SK-N-SH (cell line): ENCODE measurements at regions not wholly inside any gene's neighbourhood (a gene's known extent, or its start where the extent isn't known, plus 50 kb on each side); places are given as distances from the start of the nearest gene placed in this dataset.

ENCODE experiments used
- CTCF ChIA-PET: fragments of 300-600, 350-600 bp; formaldehyde crosslinking; extraction: SDS; loops from one replicate; lab custom pipeline; 2021; lab: Yijun Ruan, JAX
- POLR2A ChIA-PET: fragments of 350-600 bp; sonication (Branson Sonifier 250); formaldehyde crosslinking; extraction: SDS; loops from one replicate; lab custom pipeline; 2020; ENCODE audit warnings: antibody characterized with exemption, inconsistent platforms; lab: Yijun Ruan, JAX
- DNase-seq: peaks from one replicate; pipeline ENCODE4 v3.0.0; 2012
- H2AFZ ChIP-seq: fragments of 200-600 bp; sonication (generic); 2 replicates; pipeline ENCODE4 v1.8.1; 2016; ENCODE audit warnings: antibody characterized with exemption, mild to moderate bottlenecking, low read depth
- H3F3A ChIP-seq: fragments of 200-600 bp; sonication (generic); replicated peaks from 2 replicates; pipeline ENCODE3; 2016; ENCODE audit warnings: antibody characterized with exemption, mild to moderate bottlenecking; ENCODE audit not compliant: insufficient read depth
- H3K27ac ChIP-seq, 2 experiments: fragments of 200-500 bp in 1 of 2; fragments of 200-600 bp in 1 of 2; sonication (Bioruptor generic) in 1 of 2; sonication (generic), shearing (Covaris generic) in 1 of 2; 2 replicates each; pipeline versions ENCODE4 v1.5.1 to v1.6.1; 2014 to 2016; ENCODE audit warnings: low read depth in 2 of 2, inconsistent platforms in 1 of 2, low read length in 1 of 2, mild to moderate bottlenecking in 1 of 2, mixed read lengths in 1 of 2
- H3K27me3 ChIP-seq: fragments of 200-600 bp; sonication (generic), shearing (Covaris generic); 2 replicates; pipeline ENCODE4 v1.6.1; 2016; ENCODE audit warnings: mixed run types; ENCODE audit not compliant: insufficient read depth
- H3K36me3 ChIP-seq, 2 experiments: fragments of 200-500 bp in 1 of 2; fragments of 200-600 bp in 1 of 2; sonication (Bioruptor generic) in 1 of 2; sonication (generic) in 1 of 2; replicated peaks in 1 of 2; 2 replicates each; pipeline versions ENCODE3 to v1.5.1; 2014 to 2016; ENCODE audit warnings: low read length in 1 of 2, mild to moderate bottlenecking in 1 of 2; ENCODE audit not compliant: insufficient read depth in 2 of 2, control insufficient read depth in 1 of 2
- H3K4me1 ChIP-seq, 2 experiments: fragments of 200-500 bp in 1 of 2; fragments of 200-600 bp in 1 of 2; sonication (Bioruptor generic) in 1 of 2; sonication (generic), shearing (Covaris generic) in 1 of 2; 2 replicates each; pipeline versions ENCODE4 v1.5.1 to v1.6.1; 2014 to 2016; ENCODE audit warnings: low read depth in 1 of 2, low read length in 1 of 2, mixed run types in 1 of 2; ENCODE audit not compliant: insufficient read depth in 2 of 2, control insufficient read depth in 1 of 2
- H3K4me2 ChIP-seq: fragments of 200-600 bp; sonication (generic), shearing (Covaris generic); 2 replicates; pipeline ENCODE4 v1.6.1; 2017; ENCODE audit warnings: mixed run types
- H3K4me3 ChIP-seq, 2 experiments: fragments of 200-500 bp in 1 of 2; fragments of 200-600 bp in 1 of 2; sonication (Bioruptor generic) in 1 of 2; sonication (generic), shearing (Covaris generic) in 1 of 2; 2 replicates each; pipeline versions ENCODE4 v1.5.1 to v1.8.1; 2014 to 2016; ENCODE audit warnings: low read depth in 2 of 2, inconsistent platforms in 1 of 2, low read length in 1 of 2, mild to moderate bottlenecking in 1 of 2, mixed read lengths in 1 of 2, moderate library complexity in 1 of 2
- H3K79me2 ChIP-seq: fragments of 200-600 bp; sonication (generic); 2 replicates; pipeline ENCODE4 v1.8.1; 2017; ENCODE audit warnings: mild to moderate bottlenecking; ENCODE audit not compliant: insufficient read depth
- H3K9ac ChIP-seq: fragments of 200-600 bp; sonication (generic); 2 replicates; pipeline ENCODE4 v1.6.1; 2017; ENCODE audit warnings: mixed run types
- H3K9me2 ChIP-seq: fragments of 200-600 bp; sonication (generic); 2 replicates; pipeline ENCODE4 v1.6.1; 2017; ENCODE audit warnings: mixed run types
- H3K9me3 ChIP-seq: fragments of 200-600 bp; sonication (generic); 2 replicates; pipeline ENCODE4 v1.6.1; 2017; ENCODE audit warnings: mixed run types, mild to moderate bottlenecking, moderate library complexity
- H4K20me1 ChIP-seq: fragments of 200-600 bp; sonication (generic); 2 replicates; pipeline ENCODE4 v1.6.1; 2017; ENCODE audit warnings: mild to moderate bottlenecking, mixed run types; ENCODE audit not compliant: insufficient read depth
- CHD2 ChIP-seq: fragments of 150-350 bp; IDR thresholded peaks from 2 replicates; pipeline ENCODE4 v1.6.1; 2018; ENCODE audit warnings: low read length; ENCODE audit not compliant: partially characterized antibody
- EP300 ChIP-seq, 2 experiments: IDR thresholded peaks; 2 replicates each; pipeline versions ENCODE4 v1.4.0 to v1.6.1; 2012; ENCODE audit warnings: borderline replicate concordance in 1 of 2, low read depth in 1 of 2, low read length in 1 of 2
- FOXM1 ChIP-seq: IDR thresholded peaks from 2 replicates; pipeline ENCODE4 v1.4.0; 2012; ENCODE audit warnings: low read depth, mild to moderate bottlenecking
- GABPA ChIP-seq: IDR thresholded peaks from 2 replicates; pipeline ENCODE4 v1.4.0; 2012; ENCODE audit warnings: low read depth, mild to moderate bottlenecking
- GATA2 ChIP-seq: sonication (generic); formaldehyde crosslinking; IDR thresholded peaks from 2 replicates; pipeline ENCODE4 v1.5.0; 2020; ENCODE audit warnings: mild to moderate bottlenecking, missing genetic modification reagents
- JUND ChIP-seq: IDR thresholded peaks from 2 replicates; pipeline ENCODE4 v1.4.0; 2012
- MEF2A ChIP-seq: IDR thresholded peaks from 2 replicates; pipeline ENCODE4 v1.4.0; 2012; ENCODE audit warnings: low read depth, borderline replicate concordance
- MXI1 ChIP-seq: IDR thresholded peaks from 2 replicates; pipeline ENCODE4 v1.6.1; 2012; ENCODE audit warnings: mild to moderate bottlenecking, low read depth, low read length, improper control_type of control experiment
- NFIC ChIP-seq: IDR thresholded peaks from 2 replicates; pipeline ENCODE4 v1.4.0; 2012; ENCODE audit warnings: borderline replicate concordance
- NRF1 ChIP-seq: IDR thresholded peaks from 2 replicates; pipeline ENCODE4 v1.6.1; 2012; ENCODE audit warnings: low read depth, mild to moderate bottlenecking, low read length
- POLR2AphosphoS5 ChIP-seq: IDR thresholded peaks from 2 replicates; pipeline ENCODE4 v1.6.1; 2012; ENCODE audit warnings: low read depth, low read length
- SMC3 ChIP-seq: IDR thresholded peaks from 2 replicates; pipeline ENCODE4 v1.6.1; 2012; ENCODE audit warnings: low read depth, low read length, improper control_type of control experiment
- TAF1 ChIP-seq: IDR thresholded peaks from 2 replicates; pipeline ENCODE4 v1.6.1; 2012; ENCODE audit warnings: low read depth, mild to moderate bottlenecking, low read length, moderate library complexity, borderline replicate concordance
- TEAD4 ChIP-seq: IDR thresholded peaks from 2 replicates; pipeline ENCODE4 v1.4.0; 2012; ENCODE audit warnings: mild to moderate bottlenecking, borderline replicate concordance; ENCODE audit not compliant: insufficient read depth
- WGBS: methylation state at CpG from one replicate; pipeline ENCODE4 v1.1.6; 2017; ENCODE audit warnings: low lambda C conversion rate; 5-methylcytosine and 5-hydroxymethylcytosine counted together
- TF ChIP-seq, protein P1 (sequence below): fragments of 150-350 bp; IDR thresholded peaks from 2 replicates; pipeline ENCODE4 v1.6.1; 2016; ENCODE audit warnings: mild to moderate bottlenecking, low read depth, low read length
- TF ChIP-seq, protein P2 (sequence below): fragments of 200-600 bp; sonication (generic); IDR thresholded peaks from 2 replicates; pipeline ENCODE4 v1.6.1; 2017; ENCODE audit warnings: antibody characterized with exemption, mild to moderate bottlenecking, moderate library complexity
- TF ChIP-seq, protein P3 (sequence below): IDR thresholded peaks from 2 replicates; pipeline ENCODE4 v1.4.0; 2012; ENCODE audit warnings: low read depth

DNA sequence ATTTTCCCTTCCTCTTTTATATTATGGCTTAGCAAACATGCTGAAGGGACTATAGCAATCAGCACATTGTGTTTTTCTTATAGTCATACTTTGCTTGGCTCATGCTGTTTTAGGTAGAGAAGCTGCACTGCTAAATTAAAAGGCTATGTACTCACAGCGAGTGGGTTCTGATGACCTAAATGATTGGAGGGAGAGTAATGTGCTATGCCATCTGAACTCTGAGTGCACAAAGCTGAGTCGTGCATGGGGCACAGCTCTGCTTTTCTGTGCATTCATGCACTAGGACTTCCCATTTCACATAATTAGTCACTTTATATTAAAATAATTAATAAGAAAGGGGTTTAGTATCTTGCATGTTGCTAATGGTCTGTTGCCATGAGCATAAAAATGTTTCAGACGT lies 132.7 kb upstream of the ADGRL3 start:
- no peaks in the 10 kb centered on the region; a peak in 1 of 4 replicates for H3K4me1 ChIP-seq
- no peaks in the 10 kb centered on the region for H4K20me1 ChIP-seq
- POLR2A ChIA-PET: no interaction called here
- H3K4me2 ChIP-seq: no peak overlapping the region
- H3K9ac ChIP-seq: no peak overlapping the region
- CTCF ChIA-PET: no interaction called here
- H3K9me3 ChIP-seq: no peaks in the 10 kb centered on the region
- no peaks in the 10 kb centered on the region for H3K27me3 ChIP-seq
- TF ChIP-seq CHD2 (no peak), MEF2A (no peak), NRF1 (no peak), EP300 (IDR thresholded peaks at IDR 0.05; ENCODE audit: borderline replicate concordance in 1 of 2, low read depth in 1 of 2, low read length in 1 of 2) (no peak)
- H3F3A ChIP-seq: no peaks in the 10 kb centered on the region
- no peaks in the 10 kb centered on the region for H3K9me2 ChIP-seq
- no peaks in the 10 kb centered on the region for H3K79me2 ChIP-seq
- H2AFZ ChIP-seq: no peak overlapping the region
- 8% methylated on average over 3 of the region's 3 CpGs for WGBS
- no peak overlapping the region for H3K4me3 ChIP-seq
- DNase-seq: no peak
- H3K36me3 ChIP-seq: no peaks in the 10 kb centered on the region
- H3K27ac ChIP-seq: no peak overlapping the region

DNA sequence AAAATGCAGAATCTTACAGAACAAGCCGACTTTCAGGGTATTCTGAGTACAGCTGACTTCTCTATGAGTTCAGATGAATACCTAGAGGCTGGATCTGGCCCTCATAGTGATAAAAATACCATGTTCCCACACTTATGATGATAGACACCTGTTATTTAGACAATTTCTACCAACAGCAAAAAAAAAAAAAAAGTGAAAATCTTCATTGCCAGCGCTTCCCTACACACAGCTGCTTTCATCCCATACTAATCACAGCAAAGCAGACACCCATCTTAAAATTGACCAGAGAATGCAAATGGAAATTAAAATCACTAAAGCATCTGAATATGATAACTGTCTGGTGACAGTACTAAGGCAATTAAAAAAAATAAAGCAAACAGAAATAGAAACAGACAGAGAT lies 132.1 kb upstream of the ADGRL3 start:
- no peaks in the 10 kb centered on the region for H3K27me3 ChIP-seq
- no peaks in the 10 kb centered on the region for H3K9me3 ChIP-seq
- ChIA-PET CTCF (no interaction called here), POLR2A (no interaction called here)
- 15% methylated on average over 2 of the region's 2 CpGs for WGBS
- no peaks in the 10 kb centered on the region for H3K9me2 ChIP-seq
- H3F3A ChIP-seq: no peaks in the 10 kb centered on the region
- no peaks in the 10 kb centered on the region for H3K79me2 ChIP-seq
- H3K4me3 ChIP-seq: no peak overlapping the region
- no peaks in the 10 kb centered on the region; a peak in 1 of 4 replicates for H3K4me1 ChIP-seq
- no peak for DNase-seq
- TF ChIP-seq GABPA (no peak), NRF1 (no peak), TAF1 (no peak)
- H3K36me3 ChIP-seq: no peaks in the 10 kb centered on the region
- H3K4me2 ChIP-seq: no peak overlapping the region
- H4K20me1 ChIP-seq: no peaks in the 10 kb centered on the region
- H2AFZ ChIP-seq: no peak overlapping the region
- no peak overlapping the region for H3K27ac ChIP-seq
- no peak overlapping the region for H3K9ac ChIP-seq

DNA sequence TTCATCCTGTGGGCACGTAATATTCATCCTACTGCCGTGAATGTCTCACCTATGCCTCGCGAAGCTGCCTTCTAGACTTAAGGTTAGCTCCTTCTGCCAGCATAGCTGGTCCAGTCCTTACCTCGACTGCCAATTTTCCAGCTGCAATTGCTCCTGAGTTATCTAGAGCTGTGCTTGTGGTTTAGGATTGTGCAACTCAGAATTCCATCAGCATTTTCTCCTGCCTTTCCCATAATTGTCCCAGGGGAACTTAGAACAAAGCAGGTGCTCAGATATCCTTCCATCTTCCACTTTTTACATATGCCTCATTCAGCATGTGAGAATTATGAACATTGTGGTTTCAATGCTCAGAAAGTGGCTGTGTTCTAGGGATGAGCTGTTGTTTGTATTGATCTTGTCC lies 131.4 kb upstream of the ADGRL3 start:
- no peaks in the 10 kb centered on the region for H3F3A ChIP-seq
- no peaks in the 10 kb centered on the region for H3K9me2 ChIP-seq
- no peaks in the 10 kb centered on the region for H3K79me2 ChIP-seq
- no peak overlapping the region for H3K4me2 ChIP-seq
- CTCF ChIA-PET: no interaction called here
- TF ChIP-seq MXI1 (no peak), POLR2AphosphoS5 (no peak), NFIC (no peak), FOXM1 (no peak), SMC3 (no peak), EP300 (IDR thresholded peaks at IDR 0.05; ENCODE audit: borderline replicate concordance in 1 of 2, low read depth in 1 of 2, low read length in 1 of 2) (no peak), JUND (no peak), GATA2 (CRISPR knock-in tag) (no peak), CHD2 (no peak), TEAD4 (no peak), NRF1 (no peak)
- TF ChIP-seq, protein P1, sequence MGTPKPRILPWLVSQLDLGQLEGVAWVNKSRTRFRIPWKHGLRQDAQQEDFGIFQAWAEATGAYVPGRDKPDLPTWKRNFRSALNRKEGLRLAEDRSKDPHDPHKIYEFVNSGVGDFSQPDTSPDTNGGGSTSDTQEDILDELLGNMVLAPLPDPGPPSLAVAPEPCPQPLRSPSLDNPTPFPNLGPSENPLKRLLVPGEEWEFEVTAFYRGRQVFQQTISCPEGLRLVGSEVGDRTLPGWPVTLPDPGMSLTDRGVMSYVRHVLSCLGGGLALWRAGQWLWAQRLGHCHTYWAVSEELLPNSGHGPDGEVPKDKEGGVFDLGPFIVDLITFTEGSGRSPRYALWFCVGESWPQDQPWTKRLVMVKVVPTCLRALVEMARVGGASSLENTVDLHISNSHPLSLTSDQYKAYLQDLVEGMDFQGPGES: no peak
- TF ChIP-seq, protein P2, sequence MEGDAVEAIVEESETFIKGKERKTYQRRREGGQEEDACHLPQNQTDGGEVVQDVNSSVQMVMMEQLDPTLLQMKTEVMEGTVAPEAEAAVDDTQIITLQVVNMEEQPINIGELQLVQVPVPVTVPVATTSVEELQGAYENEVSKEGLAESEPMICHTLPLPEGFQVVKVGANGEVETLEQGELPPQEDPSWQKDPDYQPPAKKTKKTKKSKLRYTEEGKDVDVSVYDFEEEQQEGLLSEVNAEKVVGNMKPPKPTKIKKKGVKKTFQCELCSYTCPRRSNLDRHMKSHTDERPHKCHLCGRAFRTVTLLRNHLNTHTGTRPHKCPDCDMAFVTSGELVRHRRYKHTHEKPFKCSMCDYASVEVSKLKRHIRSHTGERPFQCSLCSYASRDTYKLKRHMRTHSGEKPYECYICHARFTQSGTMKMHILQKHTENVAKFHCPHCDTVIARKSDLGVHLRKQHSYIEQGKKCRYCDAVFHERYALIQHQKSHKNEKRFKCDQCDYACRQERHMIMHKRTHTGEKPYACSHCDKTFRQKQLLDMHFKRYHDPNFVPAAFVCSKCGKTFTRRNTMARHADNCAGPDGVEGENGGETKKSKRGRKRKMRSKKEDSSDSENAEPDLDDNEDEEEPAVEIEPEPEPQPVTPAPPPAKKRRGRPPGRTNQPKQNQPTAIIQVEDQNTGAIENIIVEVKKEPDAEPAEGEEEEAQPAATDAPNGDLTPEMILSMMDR: no peak
- TF ChIP-seq, protein P3, sequence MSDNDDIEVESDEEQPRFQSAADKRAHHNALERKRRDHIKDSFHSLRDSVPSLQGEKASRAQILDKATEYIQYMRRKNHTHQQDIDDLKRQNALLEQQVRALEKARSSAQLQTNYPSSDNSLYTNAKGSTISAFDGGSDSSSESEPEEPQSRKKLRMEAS: no peak
- TF ChIP-seq, all 33 proteins: peak for 0
- no peaks in the 10 kb centered on the region for H3K27me3 ChIP-seq
- H3K4me3 ChIP-seq: no peak overlapping the region
- H2AFZ ChIP-seq: no peak overlapping the region
- POLR2A ChIA-PET: no interaction called here
- H3K27ac ChIP-seq: no peak overlapping the region
- no peaks in the 10 kb centered on the region; a peak in 1 of 4 replicates for H3K4me1 ChIP-seq
- no peaks in the 10 kb centered on the region for H3K9me3 ChIP-seq
- H3K36me3 ChIP-seq: no peaks in the 10 kb centered on the region
- 37% methylated on average over 5 of the region's 5 CpGs for WGBS
- no peak overlapping the region for H3K9ac ChIP-seq
- DNase-seq: no peak
- H4K20me1 ChIP-seq: no peaks in the 10 kb centered on the region
